Panc1 (cell line): ENCODE measurements at regions not wholly inside any gene's neighbourhood (a gene's known extent, or its start where the extent isn't known, plus 50 kb on each side); places are given as distances from the start of the nearest gene placed in this dataset.

Experiments used
- ATAC-seq: fragments of 200-7000 bp; cut with Tn5 transposase; 2 replicates; pipeline ENCODE4 v1.9.1; 2020; ENCODE audit warnings: mild to moderate bottlenecking, moderate library complexity
- BruUV-seq: library from RNA; stranded (reverse); fragments of 400-500 nt; replicated peaks from 2 replicates; lab custom pipeline; 2021; lab: Mats Ljungman, UMichigan
- CTCF ChIA-PET: fragments of 300-600 bp; sonication (Branson Sonifier 250); formaldehyde crosslinking; loops from one replicate; lab custom pipeline; 2022; ENCODE audit warnings: antibody characterized with exemption; lab: Charles Lee
- POLR2A ChIA-PET: fragments of 300-600 bp; sonication (Branson Sonifier 250); formaldehyde crosslinking; loops from one replicate; lab custom pipeline; 2022; ENCODE audit warnings: antibody characterized with exemption; lab: Charles Lee
- DNase-seq: peaks from one replicate; pipeline ENCODE4 v3.0.0-alpha.2; 2010; ENCODE audit warnings: low read depth, low spot score
- H3K27ac ChIP-seq: 2 replicates; pipeline ENCODE4 v1.5.1; 2011; ENCODE audit warnings: mild to moderate bottlenecking, low read length, inconsistent platforms
- H3K27me3 ChIP-seq: fragments of 200-500 bp; sonication (Bioruptor generic); 2 replicates; pipeline ENCODE4 v1.6.0; 2014; ENCODE audit warnings: low read length, inconsistent platforms; ENCODE audit not compliant: control insufficient read depth, insufficient read depth
- H3K36me3 ChIP-seq: fragments of 200-500 bp; sonication (Bioruptor generic); 2 replicates; pipeline ENCODE4 v1.5.1; 2014; ENCODE audit warnings: inconsistent platforms, mild to moderate bottlenecking, low read length, moderate library complexity; ENCODE audit not compliant: control insufficient read depth, insufficient read depth
- H3K4me1 ChIP-seq: 2 replicates; pipeline ENCODE4 v1.5.1; 2011; ENCODE audit warnings: inconsistent platforms, mild to moderate bottlenecking, low read length, moderate library complexity; ENCODE audit not compliant: control insufficient read depth, insufficient read depth
- H3K4me3 ChIP-seq, 2 experiments: 2 replicates each; pipeline ENCODE4 v1.5.1; 2011 to 2012; ENCODE audit warnings: low read depth in 2 of 2, low read length in 2 of 2, mild to moderate bottlenecking in 2 of 2, inconsistent platforms in 1 of 2, moderate library complexity in 1 of 2
- H3K9me3 ChIP-seq: fragments of 200-500 bp; sonication (Bioruptor generic); 2 replicates; pipeline ENCODE4 v1.5.1; 2014; ENCODE audit warnings: low read depth, mild to moderate bottlenecking, inconsistent platforms, low read length, moderate library complexity; ENCODE audit not compliant: control insufficient read depth, insufficient read depth
- CTCF ChIP-seq: fragments of 450-650 bp; IDR thresholded peaks from 2 replicates; pipeline ENCODE4 v1.5.1; 2017; ENCODE audit warnings: mild to moderate bottlenecking
- POLR2AphosphoS5 ChIP-seq: IDR thresholded peaks from 2 replicates; pipeline ENCODE4 v1.6.1; 2012; ENCODE audit warnings: mild to moderate bottlenecking, low read depth, low read length, moderate library complexity
- REST ChIP-seq, 2 experiments: IDR thresholded peaks; 2 replicates each; pipeline ENCODE4 v1.6.1; 2011 to 2012; ENCODE audit warnings: low read depth in 2 of 2, control low read depth in 1 of 2, low read length in 1 of 2, mild to moderate bottlenecking in 1 of 2, moderate library complexity in 1 of 2; ENCODE audit not compliant: insufficient read depth in 1 of 2
- SIN3A ChIP-seq: IDR thresholded peaks from 2 replicates; pipeline ENCODE4 v1.6.1; 2012; ENCODE audit warnings: low read depth, mild to moderate bottlenecking, low read length, moderate library complexity, borderline replicate concordance; ENCODE audit not compliant: insufficient read depth
- TCF7L2 ChIP-seq: IDR thresholded peaks from 2 replicates; pipeline ENCODE4 v1.6.1; 2011; ENCODE audit warnings: mild to moderate bottlenecking, low read depth, low read length, inconsistent platforms
- in situ Hi-C: cut with HindIII; loops from 2 replicates; pipeline ENCODE4 v1.10.0; 2016; ENCODE audit warnings: low sequenced_read_pairs, low pct_unique_long_range_greater_than_20kb
- intact Hi-C: fragments of 100-400 bp; cut with micrococcal nuclease; formaldehyde crosslinking; loops from one replicate; pipeline ENCODE4 v1.10.0; 2022; ENCODE audit not compliant: unreplicated experiment

- H3K27ac ChIP-seq, result no peak overlapping the region
- no TSS peak for BruUV-seq
- H3K9me3 ChIP-seq, result peaks cover 7% of the 10 kb centered on the region; the same call in 1 of the 2 replicates
- DNase-seq (no peak), ATAC-seq (no peak)
- no peak overlapping the region for H3K4me3 ChIP-seq
- TF ChIP-seq POLR2AphosphoS5 (no peak), REST (IDR thresholded peaks at IDR 0.05; ENCODE audit: insufficient read depth in 1 of 2, low read depth in 2 of 2, low read length in 1 of 2) (no peak), SIN3A (no peak)
- POLR2A ChIA-PET, result no interaction called here
- intact Hi-C loops (no loop called here), in situ Hi-C loops (no loop called here)
- no peaks in the 10 kb centered on the region for H3K36me3 ChIP-seq
- CTCF ChIA-PET, result no interaction called here
- H3K4me1 ChIP-seq, result no peaks in the 10 kb centered on the region
- no peaks in the 10 kb centered on the region for H3K27me3 ChIP-seq
These were observed 103.8 kb downstream of the MATN1 start for GRCh38 chr1:30619619-30620018.

GRCh38 chr1:30618335-30618747 is 105.0 kb downstream of the MATN1 start:
- ChIA-PET POLR2A (no interaction called here), CTCF (no interaction called here)
- no peak for ATAC-seq

More at GRCh38 chr1:30618335-30618747, 105.0 kb downstream of the MATN1 start:
- Histone ChIP-seq H3K9me3 (peaks cover 1% of the 10 kb centered on the region; the same call in 1 of the 2 replicates), H3K4me1 (no peaks in the 10 kb centered on the region), H3K36me3 (no peaks in the 10 kb centered on the region), H3K27ac (no peak overlapping the region), H3K27me3 (0 out of 2 replicates have a peak, but pooled peaks cover 2% of the 10 kb centered on the region), H3K4me3 (no peak overlapping the region)
- BruUV-seq, result no TSS peak
- in situ Hi-C loops, result no loop called here
- no peak for TF ChIP-seq SIN3A
- TF ChIP-seq CTCF, result no peak
- no peak for TF ChIP-seq TCF7L2
- no peak for TF ChIP-seq REST (IDR thresholded peaks at IDR 0.05; ENCODE audit: insufficient read depth in 1 of 2, low read depth in 2 of 2, low read length in 1 of 2)
- no peak for TF ChIP-seq POLR2AphosphoS5
- DNase-seq, result no peak
- intact Hi-C loops, result no loop called here
